Trophoblast cell (in vitro differentiated cells and primary cell): ENCODE measurements at regions not wholly inside any gene's neighbourhood (a gene's known extent, or its start where the extent isn't known, plus 50 kb on each side); places are given as distances from the start of the nearest gene placed in this dataset.

Experiments
- DNase-seq, 2 donors: peaks; one replicate each; pipeline ENCODE4 v3.0.0-alpha.2; 2016
- H2AFZ ChIP-seq: 2 replicates; pipeline ENCODE4 v1.6.1; 2013; ENCODE audit warnings: low read length, moderate library complexity, mild to moderate bottlenecking; ENCODE audit not compliant: insufficient read depth, poor library complexity
- H2AK5ac ChIP-seq: 2 replicates; pipeline ENCODE4 v1.6.1; 2013; ENCODE audit warnings: mild to moderate bottlenecking, low read length
- H2BK120ac ChIP-seq: 2 replicates; pipeline ENCODE4 v1.6.1; 2013; ENCODE audit warnings: low read length, mild to moderate bottlenecking, moderate library complexity; ENCODE audit not compliant: insufficient read depth, poor library complexity
- H2BK12ac ChIP-seq: 2 replicates; pipeline ENCODE4 v1.6.1; 2013; ENCODE audit warnings: mild to moderate bottlenecking, low read length, moderate library complexity
- H2BK5ac ChIP-seq: 2 replicates; pipeline ENCODE4 v1.6.1; 2013; ENCODE audit warnings: low read length, low read depth, moderate library complexity, mild to moderate bottlenecking; ENCODE audit not compliant: poor library complexity
- H3K14ac ChIP-seq: 2 replicates; pipeline ENCODE4 v1.6.1; 2013; ENCODE audit warnings: mild to moderate bottlenecking, low read length
- H3K18ac ChIP-seq: 2 replicates; pipeline ENCODE4 v1.6.1; 2013; ENCODE audit warnings: mild to moderate bottlenecking, low read length
- H3K23ac ChIP-seq: 2 replicates; pipeline ENCODE4 v1.6.1; 2013; ENCODE audit warnings: low read length
- H3K27ac ChIP-seq: 2 replicates; pipeline ENCODE4 v1.5.1; 2013; ENCODE audit warnings: low read depth, mild to moderate bottlenecking, inconsistent platforms, low read length, moderate library complexity
- H3K27me3 ChIP-seq: 2 replicates; pipeline ENCODE4 v1.6.1; 2013; ENCODE audit warnings: inconsistent platforms, mild to moderate bottlenecking, low read length, moderate library complexity; ENCODE audit not compliant: insufficient read depth
- H3K36me3 ChIP-seq, 2 experiments: 1 replicate in 1 of 2; 2 replicates in 1 of 2; pipeline ENCODE4 v1.6.1; 2013; ENCODE audit warnings: low read length in 2 of 2, mild to moderate bottlenecking in 2 of 2, moderate library complexity in 1 of 2; ENCODE audit not compliant: insufficient read depth in 2 of 2, control insufficient read depth in 1 of 2
- H3K4ac ChIP-seq: 2 replicates; pipeline ENCODE4 v1.6.1; 2013; ENCODE audit warnings: low read depth, mild to moderate bottlenecking, low read length, moderate library complexity
- H3K4me1 ChIP-seq, 2 experiments: 1 replicate in 1 of 2; 2 replicates in 1 of 2; pipeline ENCODE4 v1.6.1; 2013; ENCODE audit warnings: low read length in 2 of 2, mild to moderate bottlenecking in 2 of 2, moderate library complexity in 1 of 2; ENCODE audit not compliant: insufficient read depth in 2 of 2, control insufficient read depth in 1 of 2
- H3K4me2 ChIP-seq: 2 replicates; pipeline ENCODE4 v1.6.1; 2013; ENCODE audit warnings: inconsistent platforms, mild to moderate bottlenecking, low read length, moderate library complexity
- H3K4me3 ChIP-seq: 2 replicates; pipeline ENCODE4 v1.5.1; 2013; ENCODE audit warnings: mild to moderate bottlenecking, low read depth, low read length, inconsistent platforms
- H3K79me1 ChIP-seq: one replicate; pipeline ENCODE4 v1.6.1; 2013; ENCODE audit warnings: low read length
- H3K79me2 ChIP-seq: 2 replicates; pipeline ENCODE4 v1.6.1; 2013; ENCODE audit warnings: low read length, mild to moderate bottlenecking; ENCODE audit not compliant: control insufficient read depth, insufficient read depth, poor library complexity
- H3K9ac ChIP-seq: 2 replicates; pipeline ENCODE4 v1.6.1; 2013; ENCODE audit warnings: mild to moderate bottlenecking, low read length
- H3K9me3 ChIP-seq: 2 replicates; pipeline ENCODE4 v1.6.1; 2013; ENCODE audit warnings: low read depth, mild to moderate bottlenecking, control low read depth, inconsistent platforms, low read length; ENCODE audit not compliant: insufficient read depth
- H4K12ac ChIP-seq: 2 replicates; pipeline ENCODE4 v1.6.1; 2013; ENCODE audit warnings: low read depth, mild to moderate bottlenecking, low read length, moderate library complexity
- H4K8ac ChIP-seq: 2 replicates; pipeline ENCODE4 v1.6.1; 2013; ENCODE audit warnings: low read depth, mild to moderate bottlenecking, low read length, moderate library complexity
- H4K91ac ChIP-seq: one replicate; pipeline ENCODE4 v1.6.1; 2013; ENCODE audit warnings: low read depth, mild to moderate bottlenecking, low read length, moderate library complexity
- WGBS: extraction: QIAGEN DNeasy Blood & Tissue Kit; methylation state at CpG from one replicate; pipeline ENCODE4 v1.1.7; 2013; ENCODE audit warnings: missing lambda C conversion rate; ENCODE audit not compliant: insufficient read length, insufficient coverage; ENCODE audit errors: extremely low coverage; 5-methylcytosine and 5-hydroxymethylcytosine counted together

- Histone ChIP-seq H3K36me3 (no peaks in the 10 kb centered on the region), H3K18ac (no peak overlapping the region)
Measured at GRCh38 chr5:133778636-133779035, 166.3 kb upstream of the FSTL4 start.

GRCh38 chr5:133777951-133778350 lies 165.6 kb upstream of the FSTL4 start:
- Histone ChIP-seq H3K18ac (no peak overlapping the region), H3K14ac (no peak overlapping the region), H3K23ac (no peak overlapping the region), H4K8ac (no peak overlapping the region), H3K27me3 (no peaks in the 10 kb centered on the region), H3K79me1 (no peaks in the 10 kb centered on the region), H2BK5ac (no peak overlapping the region), H3K27ac (no peak overlapping the region), H3K79me2 (no peaks in the 10 kb centered on the region), H2AFZ (no peak overlapping the region), H3K4me3 (no peak overlapping the region), H3K36me3 (no peaks in the 10 kb centered on the region), H3K4ac (no peak overlapping the region), H4K12ac (no peak overlapping the region), H2BK120ac (no peak overlapping the region), H4K91ac (no peak overlapping the region), H3K4me2 (no peak overlapping the region), H3K9me3 (peaks cover 1% of the 10 kb centered on the region), H2AK5ac (no peak overlapping the region), H3K4me1 (no peaks in the 10 kb centered on the region), H3K9ac (no peak overlapping the region), H2BK12ac (no peak overlapping the region)
- WGBS: no CpG with 5 or more reads among the region's 3 CpGs
- DNase-seq: no peak

More at GRCh38 chr5:133778636-133779035, 166.3 kb upstream of the FSTL4 start:
- H2AK5ac ChIP-seq: no peak overlapping the region
- H3K79me2 ChIP-seq: no peaks in the 10 kb centered on the region
- H4K12ac ChIP-seq: no peak overlapping the region
- H3K23ac ChIP-seq: no peak overlapping the region
- H4K8ac ChIP-seq: no peak overlapping the region
- no peak overlapping the region for H2AFZ ChIP-seq
- WGBS: no CpG with 5 or more reads among the region's 5 CpGs
- H3K14ac ChIP-seq: no peak overlapping the region
- no peak overlapping the region for H2BK12ac ChIP-seq
- H4K91ac ChIP-seq: no peak overlapping the region
- no peak overlapping the region for H2BK5ac ChIP-seq
- no peak overlapping the region for H3K27ac ChIP-seq
- no peaks in the 10 kb centered on the region for H3K79me1 ChIP-seq
- H3K4me1 ChIP-seq: no peaks in the 10 kb centered on the region
- no peak overlapping the region for H3K9ac ChIP-seq
- no peak for DNase-seq
- no peak overlapping the region for H3K4ac ChIP-seq
- no peak overlapping the region for H3K4me3 ChIP-seq
- peaks cover 1% of the 10 kb centered on the region for H3K9me3 ChIP-seq
- H2BK120ac ChIP-seq: no peak overlapping the region
- H3K4me2 ChIP-seq: no peak overlapping the region
- no peaks in the 10 kb centered on the region for H3K27me3 ChIP-seq

GRCh38 chr5:133775584-133776304 lies 163.4 kb upstream of the FSTL4 start:
- Histone ChIP-seq H2BK12ac (no peak overlapping the region), H3K9me3 (peaks cover 1% of the 10 kb centered on the region)

GRCh38 chr5:133773247-133774202 lies 161.2 kb upstream of the FSTL4 start:
- no peak overlapping the region for H2AFZ ChIP-seq
- H3K36me3 ChIP-seq: no peaks in the 10 kb centered on the region
- no peak overlapping the region for H4K12ac ChIP-seq
- no peak overlapping the region for H3K4me3 ChIP-seq
- no peak overlapping the region for H2BK120ac ChIP-seq
- WGBS: no CpG with 5 or more reads among the region's 8 CpGs
- H3K9ac ChIP-seq: no peak overlapping the region
- no peaks in the 10 kb centered on the region for H3K4me1 ChIP-seq
- no peak overlapping the region for H4K8ac ChIP-seq
- DNase-seq: no peak
- peaks cover 1% of the 10 kb centered on the region for H3K9me3 ChIP-seq
- no peak overlapping the region for H3K4ac ChIP-seq
- H2BK12ac ChIP-seq: no peak overlapping the region
- no peaks in the 10 kb centered on the region for H3K79me2 ChIP-seq
- H3K79me1 ChIP-seq: no peaks in the 10 kb centered on the region
- H3K4me2 ChIP-seq: no peak overlapping the region
- no peak overlapping the region for H3K27ac ChIP-seq
- no peak overlapping the region for H4K91ac ChIP-seq
- H3K14ac ChIP-seq: no peak overlapping the region
- no peaks in the 10 kb centered on the region for H3K27me3 ChIP-seq
- no peak overlapping the region for H3K18ac ChIP-seq
- no peak overlapping the region for H3K23ac ChIP-seq
- no peak overlapping the region for H2BK5ac ChIP-seq
- no peak overlapping the region for H2AK5ac ChIP-seq

More at GRCh38 chr5:133775584-133776304, 163.4 kb upstream of the FSTL4 start:
- no CpG with 5 or more reads among the region's 2 CpGs for WGBS
- Histone ChIP-seq H3K4me2 (no peak overlapping the region), H3K27me3 (no peaks in the 10 kb centered on the region), H3K27ac (no peak overlapping the region), H3K14ac (no peak overlapping the region), H3K23ac (no peak overlapping the region), H3K79me1 (no peaks in the 10 kb centered on the region), H3K79me2 (no peaks in the 10 kb centered on the region), H3K9ac (no peak overlapping the region), H4K8ac (no peak overlapping the region), H2BK5ac (no peak overlapping the region), H3K36me3 (no peaks in the 10 kb centered on the region), H2AFZ (no peak overlapping the region), H3K18ac (no peak overlapping the region), H2BK120ac (no peak overlapping the region), H2AK5ac (no peak overlapping the region), H4K91ac (no peak overlapping the region), H3K4me1 (no peaks in the 10 kb centered on the region), H3K4me3 (no peak overlapping the region), H3K4ac (no peak overlapping the region), H4K12ac (no peak overlapping the region)
- DNase-seq: no peak
